GM18951 (cell line): ENCODE measurements at regions not wholly inside any gene's neighbourhood (a gene's known extent, or its start where the extent isn't known, plus 50 kb on each side); places are given as distances from the start of the nearest gene placed in this dataset.

Experiments
- POLR2A ChIP-seq: IDR thresholded peaks from 4 replicates; pipeline ENCODE4 v1.6.1; 2011; ENCODE audit warnings: mild to moderate bottlenecking; ENCODE audit not compliant: insufficient read length, insufficient read depth; ENCODE audit errors: extremely low read depth
- in situ Hi-C: fragments of 300-500 bp; cut with MboI; formaldehyde crosslinking; loops from one replicate; pipeline ENCODE4 v1.12.0; 2022; ENCODE audit warnings: low sequenced_read_pairs, mixed read lengths, inconsistent platforms; ENCODE audit not compliant: unreplicated experiment

DNA sequence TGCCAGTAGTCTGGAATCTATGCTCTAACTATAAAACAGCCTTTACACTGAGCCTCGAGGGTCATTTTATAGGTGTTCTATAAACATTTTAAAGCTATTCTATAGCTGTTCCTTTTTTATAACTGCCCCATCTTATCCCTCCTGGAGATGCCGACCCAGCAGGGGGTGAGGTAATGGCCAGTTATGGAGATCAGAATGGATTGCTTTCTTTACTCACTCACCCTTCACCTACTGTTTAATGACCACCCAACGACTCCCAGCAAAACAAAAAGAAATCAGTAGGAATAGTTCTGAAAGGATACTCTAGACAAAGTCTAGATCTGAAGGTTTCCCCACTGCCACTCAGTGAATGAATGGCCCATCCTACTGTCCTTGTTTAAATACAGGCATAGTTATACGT is 1113.1 kb downstream of the FAT4 start:
- in situ Hi-C loops = no loop called here
- TF ChIP-seq POLR2A = no peak

DNA sequence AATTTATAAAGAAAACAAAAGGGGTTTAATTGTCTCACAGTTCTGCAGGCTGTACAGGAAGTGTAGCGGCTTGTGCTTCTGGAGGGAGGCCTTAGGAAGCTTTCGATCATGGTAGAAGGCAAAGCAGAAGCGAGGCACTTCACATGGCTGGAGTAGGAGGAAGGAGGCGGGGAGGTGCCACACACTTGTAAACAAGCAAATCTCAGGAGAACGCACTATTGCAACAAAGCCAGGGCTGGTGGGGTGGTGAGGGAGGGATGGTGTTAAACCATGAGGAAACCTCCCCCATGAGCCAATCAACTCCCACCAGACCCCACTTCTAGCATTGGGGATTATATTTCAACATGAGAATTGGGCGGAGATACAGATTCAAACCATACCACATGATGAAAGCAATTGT is 1116.3 kb downstream of the FAT4 start:
- in situ Hi-C loops = no loop called here
- no peak for TF ChIP-seq POLR2A

DNA sequence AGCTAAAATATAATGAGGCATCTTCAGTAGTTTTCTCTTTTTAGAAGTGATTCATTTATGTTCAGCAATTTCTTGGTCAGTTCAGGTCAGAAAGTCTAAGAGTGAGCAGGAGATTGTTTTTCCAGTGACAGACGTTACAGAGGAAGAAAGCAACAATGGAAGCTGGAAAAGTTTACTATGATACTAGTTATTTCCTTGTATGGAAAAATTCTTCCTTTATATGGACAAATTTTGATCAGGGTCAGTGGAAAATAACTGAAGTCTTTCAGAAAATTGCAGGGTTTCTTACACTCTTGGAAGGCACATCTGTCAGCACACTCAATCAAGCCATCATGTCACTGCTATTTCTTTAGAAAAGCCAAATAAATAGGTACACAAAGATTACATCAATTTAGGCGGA is 1120.7 kb downstream of the FAT4 start:
- no peak for TF ChIP-seq POLR2A
- in situ Hi-C loops = no loop called here

DNA sequence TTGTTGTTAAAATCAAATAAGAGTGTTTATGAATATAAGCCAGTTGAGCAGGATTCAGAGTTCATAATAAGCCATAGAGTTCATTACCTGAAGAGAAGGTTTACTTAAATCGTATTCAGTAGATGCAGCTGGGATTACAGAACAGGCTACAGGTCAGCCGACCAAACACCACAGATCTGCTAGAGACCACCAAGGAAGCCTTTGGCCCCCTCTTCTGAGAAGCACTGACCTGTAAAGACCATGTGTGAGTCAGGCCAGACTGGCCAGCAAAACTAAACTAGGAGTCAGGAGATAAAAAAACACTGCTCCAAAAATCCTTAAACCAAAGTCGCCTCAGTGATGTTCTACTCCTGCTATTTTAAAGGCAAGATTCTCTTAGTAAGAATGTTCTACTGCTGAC is 1125.5 kb downstream of the FAT4 start:
- in situ Hi-C loops = no loop called here
- TF ChIP-seq POLR2A = no peak

DNA sequence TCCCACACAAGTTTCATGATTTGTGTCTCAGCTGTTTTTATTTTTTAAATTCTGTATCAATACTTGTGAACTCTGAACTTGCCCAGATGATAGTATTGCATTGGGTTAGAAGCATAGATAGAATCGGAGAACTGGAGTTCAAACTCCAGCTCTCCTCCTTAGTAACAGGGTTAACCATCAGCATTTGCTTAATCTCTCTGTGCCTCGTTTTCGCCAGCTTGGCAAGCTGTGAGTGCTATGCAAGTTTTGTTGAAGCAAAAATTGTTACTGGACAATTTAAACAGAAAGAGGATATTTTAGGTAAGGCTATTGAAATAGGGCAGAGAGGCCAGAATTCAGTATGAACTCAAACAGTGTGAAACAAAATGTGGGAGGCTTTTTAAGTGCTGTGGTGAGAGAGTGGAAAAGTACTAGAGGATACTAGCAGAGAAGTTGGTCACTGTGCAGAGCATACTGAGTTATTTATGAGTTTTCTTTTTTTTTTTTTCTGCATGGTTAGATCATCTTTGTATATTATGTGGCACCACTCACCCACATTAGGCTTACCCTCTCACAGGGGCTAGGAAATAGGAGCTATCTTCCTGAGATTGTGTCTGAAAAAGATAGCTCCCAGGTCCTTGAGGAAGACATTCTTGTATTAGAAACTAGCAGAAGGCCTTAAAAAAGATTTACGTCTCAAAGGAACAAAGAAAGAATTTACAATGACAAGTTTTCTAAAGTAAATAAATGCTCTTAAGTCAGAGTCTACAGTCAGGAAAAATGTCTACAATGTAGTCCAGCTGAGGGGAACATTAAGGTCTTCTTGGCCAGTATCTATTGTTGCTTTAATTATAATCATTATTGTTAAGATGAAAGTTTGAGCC is 1126.6 kb downstream of the FAT4 start:
- in situ Hi-C loops = no loop called here
- TF ChIP-seq POLR2A = no peak

DNA sequence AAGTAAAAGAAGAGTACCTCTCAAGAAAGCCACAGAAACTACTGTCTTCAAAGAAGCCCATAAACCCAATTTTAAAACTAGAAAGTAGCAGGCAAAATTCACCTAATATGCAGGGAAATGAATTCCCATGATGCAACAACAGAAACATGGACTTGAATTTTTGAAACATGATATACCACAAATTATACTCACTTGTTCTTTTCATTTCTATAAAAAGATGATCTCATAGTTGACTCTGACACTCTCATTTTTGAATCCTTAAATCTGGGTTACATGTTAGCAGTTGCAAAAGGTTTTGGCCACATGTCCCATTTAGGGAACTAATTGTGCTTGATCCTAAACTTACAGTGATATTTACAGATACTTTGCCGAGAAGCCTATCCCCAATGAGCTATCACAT is 1130.8 kb downstream of the FAT4 start:
- TF ChIP-seq POLR2A = no peak
- in situ Hi-C loops = no loop called here

DNA sequence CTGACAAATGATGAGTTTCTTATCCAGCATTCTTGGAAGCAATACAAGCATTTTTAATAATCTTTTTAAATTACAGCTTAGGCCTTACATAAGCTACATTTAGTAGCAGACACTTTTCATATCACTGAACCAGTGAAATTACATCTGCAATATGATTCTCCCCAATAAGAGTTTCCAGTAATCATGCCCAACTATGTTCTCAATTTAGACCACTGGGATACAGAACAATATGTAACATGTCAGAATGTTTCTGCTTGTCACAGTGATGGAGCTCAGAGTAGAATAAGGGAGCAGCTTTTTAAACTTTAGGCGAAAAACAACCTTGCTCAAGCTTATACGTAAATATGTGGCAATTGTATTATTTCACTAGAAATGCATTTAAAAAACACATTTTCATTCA is 1132.2 kb downstream of the FAT4 start:
- in situ Hi-C loops = no loop called here

DNA sequence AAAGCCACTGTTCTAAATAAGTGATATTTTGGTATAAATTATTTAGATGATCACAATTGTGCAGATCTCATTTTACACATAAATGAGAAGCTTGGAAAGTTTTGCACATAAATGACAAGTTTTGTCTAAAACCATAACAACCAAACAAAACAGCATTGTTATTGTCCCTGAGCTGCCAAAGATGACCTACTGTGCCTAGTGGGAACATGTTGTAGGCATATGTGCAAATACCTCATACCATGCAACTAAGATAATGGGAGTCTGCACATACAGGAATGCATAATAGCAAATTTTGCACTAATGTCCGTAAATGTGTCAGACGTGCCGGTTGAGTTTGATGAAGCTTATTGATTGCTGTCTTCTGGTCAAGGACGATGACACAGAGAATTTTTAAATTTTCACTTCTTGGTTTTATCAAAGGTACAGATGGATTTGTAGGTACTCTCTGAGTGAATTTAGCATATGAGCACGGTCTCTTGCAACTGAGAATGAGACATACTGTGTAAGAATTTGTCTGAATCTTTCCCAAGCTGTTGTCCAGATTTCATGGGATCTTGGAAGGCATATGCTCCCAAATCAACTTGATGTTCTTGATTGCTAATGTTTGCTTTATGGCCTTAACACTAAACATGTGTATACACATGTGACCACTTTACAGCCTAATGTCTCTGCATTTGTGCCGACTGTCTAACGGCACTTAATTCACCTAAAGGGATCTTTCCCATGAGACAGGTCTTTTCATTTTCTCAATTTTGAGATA is 1133.5 kb downstream of the FAT4 start:
- TF ChIP-seq POLR2A = no peak
- in situ Hi-C loops = no loop called here

More for the DNA sequence above, 1132.2 kb downstream of the FAT4 start:
- no peak for TF ChIP-seq POLR2A

DNA sequence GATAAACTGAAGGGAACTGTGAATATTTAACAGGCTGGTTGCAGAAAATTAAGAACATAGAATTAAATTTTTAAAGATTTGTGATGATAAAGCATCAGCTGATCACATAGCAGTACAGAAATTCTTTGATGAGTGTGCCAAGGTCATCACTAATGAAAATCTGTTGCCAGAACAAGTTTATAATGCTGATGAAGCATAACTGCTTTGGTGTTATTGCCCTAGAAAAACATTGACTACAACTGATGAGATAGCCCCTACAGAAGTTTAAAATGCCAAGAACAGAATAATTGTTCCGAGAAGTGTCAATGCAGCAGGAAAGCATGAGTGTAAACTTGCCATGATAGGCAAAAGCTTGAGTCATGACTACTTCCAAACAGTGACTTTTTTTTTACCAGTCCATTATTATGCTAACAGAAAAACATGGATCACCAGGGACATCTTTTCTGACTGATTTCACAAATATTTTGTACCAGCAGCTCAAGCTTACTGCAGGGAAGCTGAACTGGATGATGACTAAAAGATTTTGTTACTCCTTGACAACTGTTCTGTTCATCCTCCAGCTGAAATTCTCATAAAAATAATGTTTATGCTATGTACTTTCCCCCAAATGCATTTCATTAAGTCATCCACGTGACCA is 1136.6 kb downstream of the FAT4 start:
- no peak for TF ChIP-seq POLR2A
- in situ Hi-C loops = no loop called here

DNA sequence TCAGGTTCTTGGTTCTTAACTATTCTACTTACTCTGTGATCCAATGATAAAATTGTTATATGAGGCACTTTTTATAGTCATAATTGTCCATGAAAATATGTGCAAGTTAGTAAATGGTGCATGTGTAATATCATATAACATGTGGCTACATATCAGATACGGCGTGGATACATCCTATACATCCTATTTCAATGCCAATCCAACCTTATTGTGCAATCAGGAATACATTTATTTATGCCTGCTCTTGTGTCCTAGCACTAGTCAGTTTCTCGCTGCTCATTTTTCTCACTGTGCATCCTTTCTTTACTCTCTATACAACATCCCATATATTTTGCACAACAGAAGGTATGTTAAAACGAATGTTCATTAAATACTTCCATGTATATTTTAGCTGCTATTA is 1141.1 kb downstream of the FAT4 start:
- in situ Hi-C loops = no loop called here
- TF ChIP-seq POLR2A = no peak

DNA sequence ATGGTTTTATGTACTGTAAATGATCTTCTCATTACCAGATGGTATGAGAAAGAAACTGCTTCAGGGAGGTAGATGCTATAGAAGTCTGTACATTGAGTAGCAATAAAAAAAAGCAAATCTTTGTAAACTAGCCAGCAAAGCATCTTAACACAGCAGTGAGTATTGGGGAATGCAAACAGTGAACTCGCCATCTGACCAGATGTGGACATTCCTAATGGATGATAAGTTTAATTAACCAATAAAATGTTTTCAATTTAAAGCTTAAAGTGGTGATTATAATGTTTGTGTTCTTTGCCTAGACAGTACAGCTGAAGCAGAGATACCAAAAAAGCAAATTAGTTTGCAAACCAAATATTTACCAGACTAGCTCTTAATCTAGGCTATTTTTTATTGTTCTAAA is 1144.2 kb downstream of the FAT4 start:
- no peak for TF ChIP-seq POLR2A
- in situ Hi-C loops = no loop called here

DNA sequence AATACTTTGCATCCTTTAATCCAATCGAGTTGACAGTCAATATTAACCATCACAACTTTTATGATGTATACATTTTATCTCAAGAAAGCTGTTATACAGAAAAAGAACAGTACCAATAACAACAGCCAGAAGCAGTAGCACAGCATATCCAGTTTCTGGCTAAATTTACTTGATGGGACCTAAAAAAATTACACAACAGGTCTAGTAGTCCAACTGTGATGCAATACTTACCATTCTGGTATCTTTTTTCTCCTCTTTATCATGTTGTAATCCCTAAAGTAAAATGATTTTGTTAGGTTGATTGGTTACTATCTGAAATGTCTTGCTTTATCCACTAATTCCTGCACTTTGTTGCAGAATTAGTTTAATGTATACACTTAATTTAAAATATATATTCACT is 1150.6 kb downstream of the FAT4 start:
- in situ Hi-C loops = no loop called here
- TF ChIP-seq POLR2A = no peak

DNA sequence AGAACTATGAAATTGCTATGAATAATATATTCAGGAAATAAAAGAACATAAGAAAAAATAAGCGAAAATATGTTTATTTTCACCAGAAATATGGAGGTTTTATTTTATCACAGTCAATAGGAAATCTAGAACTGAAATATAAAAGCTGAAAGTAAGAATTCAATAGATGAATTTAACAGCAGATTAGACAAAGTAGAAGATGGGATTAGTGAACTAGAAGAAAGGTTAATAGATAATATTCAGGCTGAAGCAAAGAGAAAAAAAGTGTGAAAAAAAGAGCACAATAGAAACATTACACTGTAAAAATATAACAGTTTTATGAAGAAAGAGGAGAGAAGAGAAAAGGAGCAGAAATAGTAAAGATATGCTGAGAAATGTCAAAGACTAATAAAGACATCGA is 1152.1 kb downstream of the FAT4 start:
- TF ChIP-seq POLR2A = no peak
- in situ Hi-C loops = no loop called here
